ENCODE measurements at regions not wholly inside any gene's neighbourhood (a gene's known extent, or its start where the extent isn't known, plus 50 kb on each side); places are given as distances from the start of the nearest gene placed in this dataset.
"Not testable (repeated sequence)": the region's sequence is repeated elsewhere in the genome, so short reads cannot be mapped to it uniquely, and the experiment has no call there.

GRCh38 chr6:133804265-133804664 lies 84.6 kb upstream of the TCF21 start:
- H3K27ac ChIP-seq (ENCODE audit: insufficient read depth, low read length, poor library complexity, severe bottlenecking): no peak overlapping the region
- H3K27me3 ChIP-seq (ENCODE audit: control insufficient read depth, insufficient read depth, low read length): no peaks in the 10 kb centered on the region
- H3K4me1 Mint-ChIP-seq: no peaks in the 10 kb centered on the region
- no peak overlapping the region for H3K4me3 Mint-ChIP-seq
- no peaks in the 10 kb centered on the region for H3K27me3 Mint-ChIP-seq
- no peak for ATAC-seq (ENCODE audit: low read depth in 2 of 2)
- no peaks in the 10 kb centered on the region for H3K36me3 Mint-ChIP-seq
- DNase-seq: no peak
- H3K4me1 ChIP-seq (ENCODE audit: control insufficient read depth, insufficient read depth, low read length, poor library complexity, severe bottlenecking): no peaks in the 10 kb centered on the region
- H3K4me3 ChIP-seq (ENCODE audit: low read depth, low read length): no peak overlapping the region
- H3K9me3 ChIP-seq (ENCODE audit: control insufficient read depth in 2 of 2, low read length in 2 of 2): no peaks in the 10 kb centered on the region
- H3K36me3 ChIP-seq (ENCODE audit: control insufficient read depth, insufficient read depth, low read length): no peaks in the 10 kb centered on the region
- H3K27ac Mint-ChIP-seq: no peak overlapping the region
- H3K9me3 Mint-ChIP-seq: peaks cover 0 to 4% (median 2%) of the 10 kb centered on the region in 7 donors

DNA sequence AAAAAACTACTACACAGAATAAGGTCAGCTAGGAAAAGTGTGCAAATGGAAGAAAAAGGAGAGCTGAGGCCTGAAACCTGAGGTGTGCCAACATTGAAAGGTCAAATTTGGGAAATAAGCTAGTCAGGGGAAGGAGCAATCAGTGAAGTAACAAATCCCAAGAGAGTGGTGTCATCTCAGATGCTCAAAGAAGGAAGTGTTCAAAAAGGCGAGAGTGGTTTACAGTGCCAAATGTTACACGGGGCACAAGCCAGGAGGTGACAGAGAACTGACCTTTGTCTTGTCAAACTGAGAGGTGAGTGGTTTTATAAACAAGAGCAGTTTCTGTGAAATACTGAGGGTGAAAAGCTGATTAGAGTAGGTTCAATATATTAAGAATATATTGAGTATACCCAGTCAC lies 83.0 kb upstream of the TCF21 start:
- Mint-ChIP-seq H3K9me3 (peaks cover 0 to 5% (median 2%) of the 10 kb centered on the region in 7 donors), H3K36me3 (no peaks in the 10 kb centered on the region), H3K27ac (no peak overlapping the region), H3K4me3 (no peak overlapping the region), H3K4me1 (no peaks in the 10 kb centered on the region), H3K27me3 (no peaks in the 10 kb centered on the region)
- no peaks in the 10 kb centered on the region for H3K36me3 ChIP-seq (ENCODE audit: control insufficient read depth, insufficient read depth, low read length)
- DNase-seq: no peak
- no peaks in the 10 kb centered on the region for H3K9me3 ChIP-seq (ENCODE audit: control insufficient read depth in 2 of 2, low read length in 2 of 2)
- no peak overlapping the region for H3K4me3 ChIP-seq (ENCODE audit: low read depth, low read length)
- ATAC-seq (ENCODE audit: low read depth in 2 of 2): no peak
- no peaks in the 10 kb centered on the region for H3K27me3 ChIP-seq (ENCODE audit: control insufficient read depth, insufficient read depth, low read length)
- H3K4me1 ChIP-seq (ENCODE audit: control insufficient read depth, insufficient read depth, low read length, poor library complexity, severe bottlenecking): no peaks in the 10 kb centered on the region
- H3K27ac ChIP-seq (ENCODE audit: insufficient read depth, low read length, poor library complexity, severe bottlenecking): no peak overlapping the region

DNA sequence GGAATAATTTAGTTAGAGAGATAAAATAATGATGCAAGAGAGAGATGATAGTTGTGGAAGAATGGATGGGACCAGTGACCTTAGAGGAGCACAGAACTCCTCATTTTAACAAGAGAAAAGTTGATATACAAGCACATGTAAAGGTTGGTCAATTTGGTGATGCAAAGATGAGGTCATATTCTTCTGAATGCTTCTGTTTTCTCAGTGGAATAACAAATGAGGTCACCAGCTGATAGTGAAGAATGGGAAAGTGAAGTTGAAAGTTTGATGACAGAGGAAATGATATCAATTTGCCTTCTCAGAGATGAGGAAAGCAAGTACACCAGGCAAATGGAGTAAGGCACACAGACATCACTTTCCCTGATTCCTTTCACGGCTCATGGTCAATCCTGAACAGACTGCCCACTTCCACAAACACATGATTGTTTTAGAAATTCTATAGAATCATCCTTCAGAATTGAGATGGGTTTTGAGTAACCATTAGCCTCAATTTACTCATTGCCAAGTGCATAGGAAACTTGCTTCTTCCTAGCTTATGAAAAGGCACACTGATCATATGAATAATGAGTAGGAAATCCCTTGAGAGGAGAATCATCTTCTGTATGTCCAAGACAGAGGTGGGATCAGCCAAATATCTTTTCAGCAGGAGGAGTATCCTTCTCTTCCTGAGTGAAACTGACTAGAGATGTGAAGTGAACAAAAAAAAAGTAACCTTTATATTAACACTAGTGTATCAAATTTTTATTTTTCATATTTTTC lies 82.4 kb upstream of the TCF21 start:
- no peaks in the 10 kb centered on the region for H3K4me1 ChIP-seq (ENCODE audit: control insufficient read depth, insufficient read depth, low read length, poor library complexity, severe bottlenecking)
- Mint-ChIP-seq H3K36me3 (no peaks in the 10 kb centered on the region), H3K27ac (no peak overlapping the region), H3K4me3 (no peak overlapping the region), H3K27me3 (peaks cover 1% of the 10 kb centered on the region), H3K4me1 (no peaks in the 10 kb centered on the region), H3K9me3 (peaks cover 0 to 4% (median 2%) of the 10 kb centered on the region in 7 donors)
- no peaks in the 10 kb centered on the region for H3K36me3 ChIP-seq (ENCODE audit: control insufficient read depth, insufficient read depth, low read length)
- no peak overlapping the region for H3K27ac ChIP-seq (ENCODE audit: insufficient read depth, low read length, poor library complexity, severe bottlenecking)
- ATAC-seq (ENCODE audit: low read depth in 2 of 2) (no peak), DNase-seq (no peak)
- H3K27me3 ChIP-seq (ENCODE audit: control insufficient read depth, insufficient read depth, low read length): no peaks in the 10 kb centered on the region
- no peak overlapping the region for H3K4me3 ChIP-seq (ENCODE audit: low read depth, low read length)
- no peaks in the 10 kb centered on the region for H3K9me3 ChIP-seq (ENCODE audit: control insufficient read depth in 2 of 2, low read length in 2 of 2)

DNA sequence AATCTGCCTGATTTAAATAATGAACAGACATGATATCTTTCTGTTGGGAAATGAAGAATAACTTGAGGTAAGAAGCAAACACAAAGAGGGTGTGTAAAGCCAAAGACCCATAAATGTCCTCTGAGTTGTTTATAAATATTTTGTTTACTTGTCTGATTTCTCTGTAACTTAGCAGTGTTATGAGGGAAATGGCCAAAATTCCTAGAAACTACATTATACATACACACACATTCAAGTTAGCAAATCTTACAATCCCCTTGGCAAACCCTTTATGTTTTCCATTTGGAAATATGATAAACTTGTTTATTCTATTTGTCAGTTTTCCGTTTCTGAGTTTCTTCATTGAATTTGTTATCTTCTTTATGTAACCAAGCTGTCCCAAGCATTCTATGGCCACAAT lies 81.4 kb upstream of the TCF21 start:
- Histone ChIP-seq H3K36me3 (ENCODE audit: control insufficient read depth, insufficient read depth, low read length) (no peaks in the 10 kb centered on the region), H3K9me3 (ENCODE audit: control insufficient read depth in 2 of 2, low read length in 2 of 2) (no peaks in the 10 kb centered on the region), H3K4me3 (ENCODE audit: low read depth, low read length) (no peak overlapping the region), H3K4me1 (ENCODE audit: control insufficient read depth, insufficient read depth, low read length, poor library complexity, severe bottlenecking) (no peaks in the 10 kb centered on the region), H3K27ac (ENCODE audit: insufficient read depth, low read length, poor library complexity, severe bottlenecking) (no peak overlapping the region), H3K27me3 (ENCODE audit: control insufficient read depth, insufficient read depth, low read length) (no peaks in the 10 kb centered on the region)
- H3K36me3 Mint-ChIP-seq: no peaks in the 10 kb centered on the region
- no peak overlapping the region for H3K27ac Mint-ChIP-seq
- H3K4me3 Mint-ChIP-seq: no peak overlapping the region
- H3K4me1 Mint-ChIP-seq: no peaks in the 10 kb centered on the region
- H3K27me3 Mint-ChIP-seq: peaks cover 6% of the 10 kb centered on the region
- ATAC-seq (ENCODE audit: low read depth in 2 of 2) (no peak), DNase-seq (no peak)
- H3K9me3 Mint-ChIP-seq: peaks cover 0 to 3% (median 1%) of the 10 kb centered on the region in 7 donors

GRCh38 chr6:133809406-133809805 lies 79.5 kb upstream of the TCF21 start:
- Mint-ChIP-seq H3K27ac (no peak overlapping the region), H3K4me1 (no peaks in the 10 kb centered on the region), H3K36me3 (no peaks in the 10 kb centered on the region), H3K4me3 (no peak overlapping the region), H3K9me3 (peaks cover 0 to 3% (median 0%) of the 10 kb centered on the region in 7 donors), H3K27me3 (peaks cover 6% of the 10 kb centered on the region)
- Histone ChIP-seq H3K9me3 (ENCODE audit: control insufficient read depth in 2 of 2, low read length in 2 of 2) (no peaks in the 10 kb centered on the region), H3K4me1 (ENCODE audit: control insufficient read depth, insufficient read depth, low read length, poor library complexity, severe bottlenecking) (no peaks in the 10 kb centered on the region), H3K27me3 (ENCODE audit: control insufficient read depth, insufficient read depth, low read length) (no peaks in the 10 kb centered on the region), H3K27ac (ENCODE audit: insufficient read depth, low read length, poor library complexity, severe bottlenecking) (no peak overlapping the region), H3K4me3 (ENCODE audit: low read depth, low read length) (no peak overlapping the region), H3K36me3 (ENCODE audit: control insufficient read depth, insufficient read depth, low read length) (no peaks in the 10 kb centered on the region)
- ATAC-seq (ENCODE audit: low read depth in 2 of 2) (no peak), DNase-seq (no peak)

DNA sequence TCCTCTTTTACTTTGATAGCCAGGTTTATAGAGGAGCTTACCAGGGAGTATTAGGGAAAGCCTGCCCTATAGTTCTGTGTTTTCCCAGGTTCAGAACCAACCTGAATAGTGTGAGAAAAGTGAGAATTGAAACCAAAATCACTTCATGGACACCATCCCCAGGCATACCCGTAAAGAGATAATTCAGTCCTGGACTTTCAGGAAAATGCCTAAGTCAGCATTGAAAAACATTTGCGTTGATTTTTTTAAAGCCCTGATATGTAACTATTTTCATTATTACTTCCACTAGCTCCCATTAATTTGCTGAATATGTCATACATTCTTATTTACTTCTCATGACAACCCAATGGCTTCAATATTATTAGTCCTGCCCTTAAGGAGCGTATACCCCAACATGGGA lies 77.4 kb upstream of the TCF21 start:
- H3K4me1 Mint-ChIP-seq: no peaks in the 10 kb centered on the region
- H3K36me3 ChIP-seq (ENCODE audit: control insufficient read depth, insufficient read depth, low read length): no peaks in the 10 kb centered on the region
- no peak for ATAC-seq (ENCODE audit: low read depth in 2 of 2)

DNA sequence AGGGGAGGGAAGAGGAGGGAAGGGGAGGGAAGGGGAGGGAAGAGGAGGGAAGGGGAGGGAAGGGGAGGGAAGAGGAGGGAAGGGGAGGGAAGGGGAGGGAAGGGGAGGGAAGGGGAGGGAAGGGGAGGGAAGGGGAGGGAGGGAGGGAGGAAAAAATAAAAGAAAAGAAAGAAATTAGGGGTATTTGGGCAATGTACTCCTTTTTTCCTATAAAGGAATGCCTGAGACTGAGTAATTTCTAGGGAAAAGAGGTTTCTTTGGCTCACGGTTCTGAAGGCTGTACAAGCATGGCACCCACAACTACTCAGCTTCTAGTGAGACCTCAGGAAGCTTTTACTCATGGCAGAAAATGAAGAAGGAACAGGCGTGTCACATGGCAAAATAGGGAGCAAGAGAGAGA lies 76.5 kb upstream of the TCF21 start:
- not testable (repeated sequence) for H3K4me1 Mint-ChIP-seq; H3K4me1 ChIP-seq (ENCODE audit: control insufficient read depth, insufficient read depth, low read length, poor library complexity, severe bottlenecking); H3K27me3 ChIP-seq (ENCODE audit: control insufficient read depth, insufficient read depth, low read length); H3K27ac Mint-ChIP-seq; H3K4me3 Mint-ChIP-seq; H3K27ac ChIP-seq (ENCODE audit: insufficient read depth, low read length, poor library complexity, severe bottlenecking); H3K36me3 Mint-ChIP-seq; H3K36me3 ChIP-seq (ENCODE audit: control insufficient read depth, insufficient read depth, low read length); DNase-seq; H3K9me3 ChIP-seq (ENCODE audit: control insufficient read depth in 2 of 2, low read length in 2 of 2); ATAC-seq (ENCODE audit: low read depth in 2 of 2); H3K4me3 ChIP-seq (ENCODE audit: low read depth, low read length); H3K27me3 Mint-ChIP-seq; H3K9me3 Mint-ChIP-seq

More for the DNA sequence above, 77.4 kb upstream of the TCF21 start:
- Histone ChIP-seq H3K9me3 (ENCODE audit: control insufficient read depth in 2 of 2, low read length in 2 of 2) (no peaks in the 10 kb centered on the region), H3K27me3 (ENCODE audit: control insufficient read depth, insufficient read depth, low read length) (no peaks in the 10 kb centered on the region), H3K4me3 (ENCODE audit: low read depth, low read length) (no peak overlapping the region), H3K4me1 (ENCODE audit: control insufficient read depth, insufficient read depth, low read length, poor library complexity, severe bottlenecking) (no peaks in the 10 kb centered on the region), H3K27ac (ENCODE audit: insufficient read depth, low read length, poor library complexity, severe bottlenecking) (no peak overlapping the region)
- no peak overlapping the region for H3K27ac Mint-ChIP-seq
- no peaks in the 10 kb centered on the region for H3K36me3 Mint-ChIP-seq
- H3K27me3 Mint-ChIP-seq: peaks cover 6% of the 10 kb centered on the region
- H3K4me3 Mint-ChIP-seq: no peak overlapping the region
- DNase-seq: no peak
- peaks cover 0 to 3% (median 0%) of the 10 kb centered on the region in 7 donors for H3K9me3 Mint-ChIP-seq

DNA sequence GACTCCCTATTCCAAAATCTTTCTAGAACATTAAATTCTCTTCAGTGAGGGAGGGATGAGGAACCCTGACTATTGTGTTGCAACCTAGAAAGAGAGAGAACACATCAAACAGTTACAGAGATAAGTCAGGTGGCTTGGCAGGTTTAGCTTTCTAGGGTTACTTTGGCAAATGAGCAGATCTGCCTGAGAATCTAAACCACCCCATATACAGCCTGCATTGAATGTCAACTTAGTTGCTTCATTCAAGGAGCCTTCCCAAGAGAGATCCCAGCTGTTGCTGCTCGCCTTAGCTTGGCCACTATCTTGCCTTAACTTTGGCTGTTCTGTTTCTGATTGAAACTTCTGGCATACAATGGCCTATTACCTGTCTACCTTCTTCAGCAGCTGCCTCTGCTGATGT lies 74.7 kb upstream of the TCF21 start:
- Histone ChIP-seq H3K4me3 (ENCODE audit: low read depth, low read length) (no peak overlapping the region), H3K27ac (ENCODE audit: insufficient read depth, low read length, poor library complexity, severe bottlenecking) (no peak overlapping the region), H3K36me3 (ENCODE audit: control insufficient read depth, insufficient read depth, low read length) (no peaks in the 10 kb centered on the region), H3K4me1 (ENCODE audit: control insufficient read depth, insufficient read depth, low read length, poor library complexity, severe bottlenecking) (no peaks in the 10 kb centered on the region), H3K9me3 (ENCODE audit: control insufficient read depth in 2 of 2, low read length in 2 of 2) (no peaks in the 10 kb centered on the region), H3K27me3 (ENCODE audit: control insufficient read depth, insufficient read depth, low read length) (no peaks in the 10 kb centered on the region)
- no peak overlapping the region for H3K27ac Mint-ChIP-seq
- H3K27me3 Mint-ChIP-seq: peaks cover 6% of the 10 kb centered on the region
- DNase-seq: no peak
- no peaks in the 10 kb centered on the region for H3K4me1 Mint-ChIP-seq
- no peaks in the 10 kb centered on the region for H3K36me3 Mint-ChIP-seq
- H3K9me3 Mint-ChIP-seq: peaks cover 0 to 3% (median 0%) of the 10 kb centered on the region in 7 donors
- H3K4me3 Mint-ChIP-seq: no peak overlapping the region
- no peak for ATAC-seq (ENCODE audit: low read depth in 2 of 2)
